IMR-90 (cell line): ENCODE measurements at regions not wholly inside any gene's neighbourhood (a gene's known extent, or its start where the extent isn't known, plus 50 kb on each side); places are given as distances from the start of the nearest gene placed in this dataset.

Experiments
- BHLHE40 ChIP-seq: fragments of 150-350 bp; IDR thresholded peaks from 2 replicates; pipeline ENCODE4 v1.6.1; 2016; ENCODE audit warnings: mild to moderate bottlenecking, low read depth, low read length
- CEBPB ChIP-seq: IDR thresholded peaks from 2 replicates; pipeline ENCODE4 v1.6.1; 2012; ENCODE audit warnings: low read depth, low read length, improper control_type of control experiment
- CHD1 ChIP-seq: IDR thresholded peaks from 2 replicates; pipeline ENCODE4 v1.6.1; 2012; ENCODE audit warnings: low read depth, low read length, improper control_type of control experiment
- FOS ChIP-seq: fragments of 150-350 bp; IDR thresholded peaks from 2 replicates; pipeline ENCODE4 v1.6.1; 2016; ENCODE audit warnings: low read depth, low read length
- MAZ ChIP-seq: IDR thresholded peaks from 2 replicates; pipeline ENCODE4 v1.6.1; 2012; ENCODE audit warnings: low read depth, mild to moderate bottlenecking, low read length, improper control_type of control experiment, moderate library complexity, borderline replicate concordance
- POLR2A ChIP-seq: IDR thresholded peaks from 2 replicates; pipeline ENCODE4 v1.6.1; 2012; ENCODE audit warnings: mild to moderate bottlenecking, low read depth, low read length
- RCOR1 ChIP-seq: IDR thresholded peaks from 2 replicates; pipeline ENCODE4 v1.6.1; 2012; ENCODE audit warnings: mild to moderate bottlenecking, low read length, improper control_type of control experiment; ENCODE audit not compliant: insufficient replicate concordance
- RFX5 ChIP-seq: IDR thresholded peaks from 2 replicates; pipeline ENCODE4 v1.8.0; 2012; ENCODE audit warnings: low read depth, mild to moderate bottlenecking, low read length, moderate library complexity
- USF2 ChIP-seq: fragments of 150-350 bp; IDR thresholded peaks from 2 replicates; pipeline ENCODE4 v1.6.1; 2017; ENCODE audit warnings: mild to moderate bottlenecking, antibody characterized with exemption, low read length, low read depth
- TF ChIP-seq, protein P1 (sequence below): conservative IDR thresholded peaks from 2 replicates; pipeline ENCODE4 v1.5.1; 2012; ENCODE audit warnings: mild to moderate bottlenecking, low read depth, low read length, improper control_type of control experiment

- no peak for TF ChIP-seq CHD1
- TF ChIP-seq MAZ, result no peak
- TF ChIP-seq, protein P1, sequence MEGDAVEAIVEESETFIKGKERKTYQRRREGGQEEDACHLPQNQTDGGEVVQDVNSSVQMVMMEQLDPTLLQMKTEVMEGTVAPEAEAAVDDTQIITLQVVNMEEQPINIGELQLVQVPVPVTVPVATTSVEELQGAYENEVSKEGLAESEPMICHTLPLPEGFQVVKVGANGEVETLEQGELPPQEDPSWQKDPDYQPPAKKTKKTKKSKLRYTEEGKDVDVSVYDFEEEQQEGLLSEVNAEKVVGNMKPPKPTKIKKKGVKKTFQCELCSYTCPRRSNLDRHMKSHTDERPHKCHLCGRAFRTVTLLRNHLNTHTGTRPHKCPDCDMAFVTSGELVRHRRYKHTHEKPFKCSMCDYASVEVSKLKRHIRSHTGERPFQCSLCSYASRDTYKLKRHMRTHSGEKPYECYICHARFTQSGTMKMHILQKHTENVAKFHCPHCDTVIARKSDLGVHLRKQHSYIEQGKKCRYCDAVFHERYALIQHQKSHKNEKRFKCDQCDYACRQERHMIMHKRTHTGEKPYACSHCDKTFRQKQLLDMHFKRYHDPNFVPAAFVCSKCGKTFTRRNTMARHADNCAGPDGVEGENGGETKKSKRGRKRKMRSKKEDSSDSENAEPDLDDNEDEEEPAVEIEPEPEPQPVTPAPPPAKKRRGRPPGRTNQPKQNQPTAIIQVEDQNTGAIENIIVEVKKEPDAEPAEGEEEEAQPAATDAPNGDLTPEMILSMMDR, result no peak
- TF ChIP-seq RFX5, result no peak
- TF ChIP-seq BHLHE40, result no peak
- TF ChIP-seq CEBPB, result no peak
- no peak for TF ChIP-seq USF2
- TF ChIP-seq POLR2A, result no peak
- TF ChIP-seq RCOR1, result no peak
- no peak for TF ChIP-seq FOS
These were observed 97.0 kb upstream of the C16orf82 start for GRCh38 chr16:26969589-26970231.
